ENCODE measurements at regions not wholly inside any gene's neighbourhood (a gene's known extent, or its start where the extent isn't known, plus 50 kb on each side); places are given as distances from the start of the nearest gene placed in this dataset.

- TF ChIP-seq ELK1 (IDR thresholded peaks at IDR 0.05; ENCODE audit: borderline replicate concordance, low read depth, low read length) (no peak), CTCF (conservative IDR thresholded peaks at IDR 0.05; ENCODE audit: low read depth, low read length) (no peak), RAD21 (IDR thresholded peaks at IDR 0.05; ENCODE audit: low read length) (no peak), RCOR1 (IDR thresholded peaks at IDR 0.05; ENCODE audit: insufficient replicate concordance, low read length) (no peak), RFX5 (IDR thresholded peaks at IDR 0.05; ENCODE audit: low read depth, low read length) (no peak), FOS (IDR thresholded peaks at IDR 0.05; ENCODE audit: low read depth, low read length) (no peak), BHLHE40 (IDR thresholded peaks at IDR 0.05; ENCODE audit: low read depth, low read length) (no peak)
These were observed 293.8 kb upstream of the FBXL7 start for GRCh38 chr5:15206133-15206532.

Measured in IMR-90 (cell line).